Memory B cell (primary cell): ENCODE measurements at regions not wholly inside any gene's neighbourhood (a gene's known extent, or its start where the extent isn't known, plus 50 kb on each side); places are given as distances from the start of the nearest gene placed in this dataset.

Experiments
- ATAC-seq: fragments of 150-1000 bp; cut with Tn5 transposase; 2 replicates; pipeline ENCODE4 v1.10.0; 2021; ENCODE audit warnings: low read depth, mild to moderate bottlenecking, moderate library complexity
- DNase-seq, 2 donors: peaks; one replicate each; pipeline ENCODE4 v3.0.0; 2022; ENCODE audit warnings: low spot score in 2 of 2
- H3K27ac Mint-ChIP-seq: one replicate; pipeline ENCODE4 v1.8.0; 2022; ENCODE audit warnings: mild to moderate bottlenecking, moderate library complexity, mixed read lengths
- H3K27me3 Mint-ChIP-seq: one replicate; pipeline ENCODE4 v1.8.0; 2022; ENCODE audit warnings: mixed read lengths
- H3K36me3 Mint-ChIP-seq: one replicate; pipeline ENCODE4 v1.8.0; 2022; ENCODE audit warnings: mild to moderate bottlenecking, mixed read lengths
- H3K4me1 Mint-ChIP-seq: one replicate; pipeline ENCODE4 v1.8.0; 2022; ENCODE audit warnings: mixed read lengths
- H3K4me3 Mint-ChIP-seq: one replicate; pipeline ENCODE4 v1.8.0; 2022; ENCODE audit warnings: mild to moderate bottlenecking, moderate library complexity, mixed read lengths
- H3K9me3 Mint-ChIP-seq: one replicate; pipeline ENCODE4 v1.8.0; 2022; ENCODE audit warnings: mixed read lengths

- Mint-ChIP-seq H3K27me3 (peaks cover 6% of the 10 kb centered on the region), H3K27ac (no peak overlapping the region), H3K4me3 (no peak overlapping the region), H3K9me3 (peaks cover 6% of the 10 kb centered on the region), H3K4me1 (peaks cover 8% of the 10 kb centered on the region), H3K36me3 (no peaks in the 10 kb centered on the region)
- DNase-seq (no peak), ATAC-seq (no peak)
Observed at GRCh38 chr14:101114726-101115515, 211.4 kb upstream of the RTL1 start.

GRCh38 chr14:101115652-101116051 lies 212.1 kb upstream of the RTL1 start:
- Mint-ChIP-seq H3K4me3 (no peak overlapping the region), H3K4me1 (peaks cover 11% of the 10 kb centered on the region), H3K27ac (no peak overlapping the region), H3K9me3 (peaks cover 6% of the 10 kb centered on the region), H3K27me3 (peaks cover 4% of the 10 kb centered on the region), H3K36me3 (no peaks in the 10 kb centered on the region)
- no peak for ATAC-seq
- DNase-seq: no peak

GRCh38 chr14:101116065-101116464 lies 212.5 kb upstream of the RTL1 start:
- H3K9me3 Mint-ChIP-seq: peaks cover 6% of the 10 kb centered on the region
- H3K27me3 Mint-ChIP-seq: peaks cover 4% of the 10 kb centered on the region
- no peak for ATAC-seq
- no peak overlapping the region for H3K4me3 Mint-ChIP-seq
- no peaks in the 10 kb centered on the region for H3K36me3 Mint-ChIP-seq
- no peak for DNase-seq
- H3K4me1 Mint-ChIP-seq: peaks cover 11% of the 10 kb centered on the region
- no peak overlapping the region for H3K27ac Mint-ChIP-seq

GRCh38 chr14:101116486-101117130 lies 213.1 kb upstream of the RTL1 start:
- no peak for DNase-seq

GRCh38 chr14:101117543-101117942 lies 214.0 kb upstream of the RTL1 start:
- Mint-ChIP-seq H3K4me1 (peaks cover 16% of the 10 kb centered on the region), H3K9me3 (peaks cover 6% of the 10 kb centered on the region), H3K27ac (no peak overlapping the region), H3K36me3 (no peaks in the 10 kb centered on the region), H3K4me3 (no peak overlapping the region), H3K27me3 (peaks cover 2% of the 10 kb centered on the region)
- ATAC-seq (no peak), DNase-seq (no peak)

More at GRCh38 chr14:101116486-101117130, 213.1 kb upstream of the RTL1 start:
- peaks cover 4% of the 10 kb centered on the region for H3K27me3 Mint-ChIP-seq
- peaks cover 6% of the 10 kb centered on the region for H3K9me3 Mint-ChIP-seq
- ATAC-seq: no peak
- H3K27ac Mint-ChIP-seq: no peak overlapping the region
- H3K36me3 Mint-ChIP-seq: no peaks in the 10 kb centered on the region
- no peak overlapping the region for H3K4me3 Mint-ChIP-seq
- H3K4me1 Mint-ChIP-seq: peaks cover 16% of the 10 kb centered on the region

GRCh38 chr14:101118233-101118632 lies 214.7 kb upstream of the RTL1 start:
- no peak overlapping the region for H3K4me3 Mint-ChIP-seq
- no peaks in the 10 kb centered on the region for H3K36me3 Mint-ChIP-seq
- DNase-seq: no peak
- no peak overlapping the region for H3K27ac Mint-ChIP-seq
- H3K9me3 Mint-ChIP-seq: peaks cover 6% of the 10 kb centered on the region
- H3K4me1 Mint-ChIP-seq: peaks cover 16% of the 10 kb centered on the region
- H3K27me3 Mint-ChIP-seq: peaks cover 2% of the 10 kb centered on the region
- ATAC-seq: no peak

- Mint-ChIP-seq H3K27me3 (peaks cover 2% of the 10 kb centered on the region), H3K36me3 (no peaks in the 10 kb centered on the region), H3K9me3 (peaks cover 6% of the 10 kb centered on the region), H3K4me1 (peaks cover 16% of the 10 kb centered on the region), H3K27ac (peak overlapping the region; percentile 12), H3K4me3 (peak overlapping the region; percentile 1)
- DNase-seq (no peak), ATAC-seq (no peak)
Observed at GRCh38 chr14:101118746-101119591, 215.4 kb upstream of the RTL1 start.

GRCh38 chr14:101119830-101120571 lies 216.5 kb upstream of the RTL1 start:
- ATAC-seq: no peak
- H3K27ac Mint-ChIP-seq: peak overlapping the region; percentile 12
- peak overlapping the region; percentile 84 for H3K4me3 Mint-ChIP-seq

GRCh38 chr14:101120641-101121507 lies 217.4 kb upstream of the RTL1 start:
- peak overlapping the region; percentile 71 for H3K27ac Mint-ChIP-seq
- H3K9me3 Mint-ChIP-seq: peaks cover 6% of the 10 kb centered on the region
- H3K36me3 Mint-ChIP-seq: no peaks in the 10 kb centered on the region
- peak; percentile 16 to 43 for DNase-seq
- peaks cover 3% of the 10 kb centered on the region for H3K27me3 Mint-ChIP-seq
- peaks cover 16% of the 10 kb centered on the region for H3K4me1 Mint-ChIP-seq
- ATAC-seq: peak; percentile 86
- H3K4me3 Mint-ChIP-seq: peak overlapping the region; percentile 84

More at GRCh38 chr14:101119830-101120571, 216.5 kb upstream of the RTL1 start:
- Mint-ChIP-seq H3K9me3 (peaks cover 6% of the 10 kb centered on the region), H3K4me1 (peaks cover 16% of the 10 kb centered on the region), H3K27me3 (peaks cover 5% of the 10 kb centered on the region), H3K36me3 (no peaks in the 10 kb centered on the region)
- no peak for DNase-seq

GRCh38 chr14:101121508-101122139 lies 218.1 kb upstream of the RTL1 start:
- peak overlapping the region; percentile 71 for H3K27ac Mint-ChIP-seq
- peak; percentile 12 for ATAC-seq

GRCh38 chr14:101122237-101123141 lies 219.0 kb upstream of the RTL1 start:
- peak in 1 of 2 donors; percentile 10 for DNase-seq
- Mint-ChIP-seq H3K4me1 (peaks cover 14% of the 10 kb centered on the region), H3K9me3 (peaks cover 4% of the 10 kb centered on the region), H3K4me3 (no peak overlapping the region), H3K27ac (no peak overlapping the region), H3K27me3 (peaks cover 3% of the 10 kb centered on the region), H3K36me3 (no peaks in the 10 kb centered on the region)
- ATAC-seq: no peak

More at GRCh38 chr14:101121508-101122139, 218.1 kb upstream of the RTL1 start:
- no peak for DNase-seq
- H3K4me3 Mint-ChIP-seq: peak overlapping the region; percentile 84
- peaks cover 6% of the 10 kb centered on the region for H3K9me3 Mint-ChIP-seq
- no peaks in the 10 kb centered on the region for H3K36me3 Mint-ChIP-seq
- peaks cover 16% of the 10 kb centered on the region for H3K4me1 Mint-ChIP-seq
- H3K27me3 Mint-ChIP-seq: peaks cover 3% of the 10 kb centered on the region
